Lung (tissue), 11 donors: ENCODE measurements at regions not wholly inside any gene's neighbourhood (a gene's known extent, or its start where the extent isn't known, plus 50 kb on each side); places are given as distances from the start of the nearest gene placed in this dataset.
"Not testable (repeated sequence)": the region's sequence is repeated elsewhere in the genome, so short reads cannot be mapped to it uniquely, and the experiment has no call there.

Experiments
- ATAC-seq: fragments of 200-7000 bp; cut with Tn5 transposase; one replicate; pipeline ENCODE4 v1.9.1; 2020; ENCODE audit warnings: moderate number of reproducible peaks; ENCODE audit not compliant: insufficient read depth, low FRiP score
- DNase-seq, 3 donors: peaks; one replicate each; pipeline ENCODE4 v3.0.0-alpha.2; 2013 to 2017
- H3K27ac ChIP-seq, 2 donors: one replicate each; pipeline ENCODE4 v1.5.1; 2013; ENCODE audit warnings: mild to moderate bottlenecking in 2 of 2, moderate library complexity in 2 of 2, control low read depth in 1 of 2, inconsistent platforms in 1 of 2, low read depth in 1 of 2, low read length in 1 of 2
- H3K27me3 ChIP-seq, 3 donors: one replicate each; pipeline ENCODE4 v1.5.1; 2013; ENCODE audit warnings: low read length in 2 of 3; ENCODE audit not compliant: control insufficient read depth in 3 of 3, insufficient read depth in 3 of 3
- H3K36me3 ChIP-seq, 4 donors: one replicate each; pipeline ENCODE4 v1.5.1; 2013; ENCODE audit warnings: low read length in 4 of 4, mild to moderate bottlenecking in 1 of 4, moderate library complexity in 1 of 4; ENCODE audit not compliant: control insufficient read depth in 4 of 4, insufficient read depth in 4 of 4
- H3K4me1 ChIP-seq, 5 donors: one replicate each; pipeline ENCODE4 v1.5.1; 2013; ENCODE audit warnings: low read length in 5 of 5, mild to moderate bottlenecking in 2 of 5, moderate library complexity in 1 of 5; ENCODE audit not compliant: control insufficient read depth in 5 of 5, insufficient read depth in 5 of 5
- H3K4me3 ChIP-seq: one replicate; pipeline ENCODE4 v1.5.1; 2013; ENCODE audit warnings: mild to moderate bottlenecking, control low read depth, moderate library complexity
- H3K9ac ChIP-seq, 2 donors: one replicate each; pipeline ENCODE4 v1.5.1; 2013; ENCODE audit warnings: low read length in 2 of 2, control low read depth in 1 of 2; ENCODE audit not compliant: insufficient read depth in 1 of 2
- H3K9me3 ChIP-seq, 4 donors: one replicate each; pipeline ENCODE4 v1.5.1; 2013; ENCODE audit warnings: low read length in 3 of 4, mild to moderate bottlenecking in 1 of 4, moderate library complexity in 1 of 4; ENCODE audit not compliant: control insufficient read depth in 4 of 4, insufficient read depth in 3 of 4
- CTCF ChIP-seq: IDR thresholded peaks from 2 replicates; pipeline ENCODE4 v1.5.1; 2012; ENCODE audit warnings: mild to moderate bottlenecking; ENCODE audit errors: control extremely low read depth, extremely low read depth
- WGBS, 2 donors: extraction: QIAGEN DNeasy Blood & Tissue Kit; methylation state at CpG; one replicate each; pipeline ENCODE4 v1.1.7; 2013; 5-methylcytosine and 5-hydroxymethylcytosine counted together
- donor health status: control.
- donor health status: control.
- donor health status: Bipolar disorder and iron deficiency.
- donor health status: healthy.
- donor health status: DM: yes; HTN: yes; CAD: no.

GRCh38 chr3:110352841-110353604 lies 718.6 kb upstream of the NECTIN3 start:
- Histone ChIP-seq H3K36me3 (no peaks in the 10 kb centered on the region), H3K27me3 (no peaks in the 10 kb centered on the region), H3K4me1 (no peaks in the 10 kb centered on the region), H3K9ac (no peak overlapping the region), H3K9me3 (no peaks in the 10 kb centered on the region), H3K4me3 (no peak overlapping the region), H3K27ac (no peak overlapping the region)
- ATAC-seq, result no peak
- WGBS, 2 donors, result 78 to 81% methylated on average over 2 of the region's 2 CpGs
- no peak for DNase-seq
- no peak for TF ChIP-seq CTCF

GRCh38 chr3:110362751-110363150 lies 708.9 kb upstream of the NECTIN3 start:
- Histone ChIP-seq H3K27me3 (no peaks in the 10 kb centered on the region), H3K27ac (no peak overlapping the region), H3K9ac (no peak overlapping the region), H3K9me3 (no peaks in the 10 kb centered on the region), H3K4me1 (no peaks in the 10 kb centered on the region), H3K4me3 (no peak overlapping the region), H3K36me3 (no peaks in the 10 kb centered on the region)
- ATAC-seq (no peak), DNase-seq (no peak)
- TF ChIP-seq CTCF, result no peak

- whole genome bisulfite sequencing, 2 donors, result 66 to 84% methylated on average over 13 of the region's 13 CpGs
- H3K36me3 ChIP-seq, H3K9me3 ChIP-seq, H3K27ac ChIP-seq, H3K27me3 ChIP-seq, H3K4me3 ChIP-seq, DNase-seq, ATAC-seq, H3K9ac ChIP-seq, H3K4me1 ChIP-seq: not testable (repeated sequence)
These were observed 704.3 kb upstream of the NECTIN3 start for GRCh38 chr3:110367289-110367688.

GRCh38 chr3:110375751-110376518 lies 695.7 kb upstream of the NECTIN3 start:
- no peaks in the 10 kb centered on the region for H3K9me3 ChIP-seq
- H3K27me3 ChIP-seq, result no peaks in the 10 kb centered on the region
- no peak overlapping the region for H3K27ac ChIP-seq
- WGBS, 2 donors, result 72 to 76% methylated on average over 4 of the region's 4 CpGs
- DNase-seq (peak; percentile 15 to 58 (median 46)), ATAC-seq (no peak)
- no peak overlapping the region for H3K4me3 ChIP-seq
- peaks cover 0 to 12% (median 3%) of the 10 kb centered on the region in 5 donors for H3K4me1 ChIP-seq
- no peak overlapping the region for H3K9ac ChIP-seq
- H3K36me3 ChIP-seq, result no peaks in the 10 kb centered on the region
- TF ChIP-seq CTCF, result no peak
